ENCODE measurements at regions not wholly inside any gene's neighbourhood (a gene's known extent, or its start where the extent isn't known, plus 50 kb on each side); places are given as distances from the start of the nearest gene placed in this dataset.

DNA sequence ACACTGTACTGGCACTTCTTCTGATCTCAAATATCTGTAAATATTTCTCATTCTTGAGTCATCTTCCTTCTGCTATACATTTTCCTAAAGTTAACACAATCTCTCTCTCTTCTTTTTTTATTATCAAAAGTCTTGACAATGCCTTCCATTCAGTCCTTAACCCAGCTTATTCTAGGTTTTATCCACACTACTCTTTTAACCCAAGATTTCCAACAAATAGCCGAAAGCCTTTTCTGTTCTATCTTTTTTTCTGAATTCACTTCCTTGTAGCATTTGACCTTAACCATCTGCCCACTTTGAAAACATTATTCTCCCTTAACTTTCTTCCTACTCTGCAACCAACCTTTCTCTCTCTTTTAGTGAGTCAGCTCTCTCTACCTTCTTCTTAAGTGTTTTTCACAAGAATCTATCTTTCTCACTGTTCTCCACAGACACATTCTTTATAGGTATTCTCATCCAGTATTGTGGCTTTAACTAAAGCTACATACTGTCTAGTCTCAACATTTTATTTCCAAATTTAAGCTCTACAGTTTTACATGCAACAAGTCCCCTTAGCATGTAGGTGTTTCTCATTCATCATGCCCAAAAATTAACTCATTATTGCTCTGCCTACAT is 915.6 kb downstream of the KCNMA1 start:
- ATAC-seq (ENCODE audit: low read depth) (no peak), DNase-seq (no peak)
- Histone ChIP-seq H3K4me3 (ENCODE audit: insufficient read depth, low read depth, low read length) (no peak overlapping the region), H3K79me1 (ENCODE audit: low read depth in 1 of 2, low read length in 2 of 2) (no peaks in the 10 kb centered on the region), H4K91ac (ENCODE audit: insufficient read depth, low read depth, low read length) (no peak overlapping the region), H2AK9ac (replicated peaks; ENCODE audit: low read depth, low read length, poor library complexity) (no peak overlapping the region), H3K9ac (ENCODE audit: low read depth, low read length) (no peak overlapping the region), H3K4ac (ENCODE audit: low read depth, low read length) (no peak overlapping the region), H4K20me1 (ENCODE audit: insufficient read depth, low read length) (no peaks in the 10 kb centered on the region), H3K18ac (ENCODE audit: low read depth, low read length) (no peak overlapping the region), H3K27me3 (ENCODE audit: control insufficient read depth, insufficient read depth, low read length) (peaks cover 5% of the 10 kb centered on the region), H2AK5ac (ENCODE audit: low read depth, low read length) (no peak overlapping the region), H3K4me2 (ENCODE audit: low read depth, low read length) (no peak overlapping the region), H2BK5ac (ENCODE audit: low read depth, low read length, poor library complexity, severe bottlenecking) (no peak overlapping the region), H3K56ac (ENCODE audit: extremely low read depth, insufficient read depth, low read length) (no peak overlapping the region), H2BK15ac (ENCODE audit: low read depth, low read length) (no peak overlapping the region), H3K9me3 (ENCODE audit: control insufficient read depth, insufficient read depth, low read length) (no peaks in the 10 kb centered on the region), H4K8ac (ENCODE audit: low read depth in 2 of 2, low read length in 2 of 2) (no peak overlapping the region), H2BK120ac (ENCODE audit: low read depth, low read length) (no peak overlapping the region), H3K4me1 (ENCODE audit: control insufficient read depth, insufficient read depth, low read length) (no peaks in the 10 kb centered on the region), H3K27ac (ENCODE audit: insufficient read depth, low read length) (no peak overlapping the region), H3K23ac (ENCODE audit: low read depth, low read length) (no peak overlapping the region), H2AFZ (replicated peaks; ENCODE audit: low read length, poor library complexity) (no peak overlapping the region), H2BK20ac (ENCODE audit: low read depth, low read length) (no peak overlapping the region), H4K5ac (ENCODE audit: low read depth, low read length) (no peak overlapping the region), H3K9me1 (ENCODE audit: insufficient read depth, low read length) (no peaks in the 10 kb centered on the region), H3K36me3 (ENCODE audit: control insufficient read depth, insufficient read depth, low read length) (no peaks in the 10 kb centered on the region), H3K14ac (replicated peaks; ENCODE audit: low read depth, low read length) (no peak overlapping the region)
- 100% methylated on average over 1 of the region's 1 CpG; no CpG with 5 or more reads in 1 of the 2 experiments for WGBS, 2 experiments (ENCODE audit: extremely low coverage in 2 of 2, insufficient read length in 1 of 2)
- intact Hi-C loops (cut with micrococcal nuclease) (no loop called here), dilution Hi-C loops (cut with HindIII; ENCODE audit: low sequenced_read_pairs, unreplicated experiment) (no loop called here), in situ Hi-C loops (cut with MboI; ENCODE audit: low sequenced_read_pairs) (no loop called here)
- TF ChIP-seq RFX5 (IDR thresholded peaks at IDR 0.05; ENCODE audit: low read depth, low read length) (no peak), SMC3 (IDR thresholded peaks at IDR 0.05; ENCODE audit: low read depth, low read length) (no peak), FOS (IDR thresholded peaks at IDR 0.05; ENCODE audit: low read depth, low read length) (no peak), MAZ (IDR thresholded peaks at IDR 0.05; ENCODE audit: borderline replicate concordance, low read depth, low read length) (no peak), POLR2A (IDR thresholded peaks at IDR 0.05; ENCODE audit: low read depth, low read length) (no peak), NFE2L2 (IDR thresholded peaks at IDR 0.05; ENCODE audit: low read depth, low read length) (no peak), RCOR1 (IDR thresholded peaks at IDR 0.05; ENCODE audit: insufficient replicate concordance, low read length) (no peak), CHD1 (IDR thresholded peaks at IDR 0.05; ENCODE audit: low read depth, low read length) (no peak), CEBPB (IDR thresholded peaks at IDR 0.05; ENCODE audit: low read depth, low read length) (no peak)
- TF ChIP-seq, protein P1, sequence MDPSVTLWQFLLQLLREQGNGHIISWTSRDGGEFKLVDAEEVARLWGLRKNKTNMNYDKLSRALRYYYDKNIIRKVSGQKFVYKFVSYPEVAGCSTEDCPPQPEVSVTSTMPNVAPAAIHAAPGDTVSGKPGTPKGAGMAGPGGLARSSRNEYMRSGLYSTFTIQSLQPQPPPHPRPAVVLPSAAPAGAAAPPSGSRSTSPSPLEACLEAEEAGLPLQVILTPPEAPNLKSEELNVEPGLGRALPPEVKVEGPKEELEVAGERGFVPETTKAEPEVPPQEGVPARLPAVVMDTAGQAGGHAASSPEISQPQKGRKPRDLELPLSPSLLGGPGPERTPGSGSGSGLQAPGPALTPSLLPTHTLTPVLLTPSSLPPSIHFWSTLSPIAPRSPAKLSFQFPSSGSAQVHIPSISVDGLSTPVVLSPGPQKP (IDR thresholded peaks at IDR 0.05; ENCODE audit: borderline replicate concordance, low read depth, low read length): no peak
- TF ChIP-seq, protein P2, sequence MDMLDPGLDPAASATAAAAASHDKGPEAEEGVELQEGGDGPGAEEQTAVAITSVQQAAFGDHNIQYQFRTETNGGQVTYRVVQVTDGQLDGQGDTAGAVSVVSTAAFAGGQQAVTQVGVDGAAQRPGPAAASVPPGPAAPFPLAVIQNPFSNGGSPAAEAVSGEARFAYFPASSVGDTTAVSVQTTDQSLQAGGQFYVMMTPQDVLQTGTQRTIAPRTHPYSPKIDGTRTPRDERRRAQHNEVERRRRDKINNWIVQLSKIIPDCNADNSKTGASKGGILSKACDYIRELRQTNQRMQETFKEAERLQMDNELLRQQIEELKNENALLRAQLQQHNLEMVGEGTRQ (IDR thresholded peaks at IDR 0.05; ENCODE audit: low read depth, low read length): no peak
- TF ChIP-seq, protein P3, sequence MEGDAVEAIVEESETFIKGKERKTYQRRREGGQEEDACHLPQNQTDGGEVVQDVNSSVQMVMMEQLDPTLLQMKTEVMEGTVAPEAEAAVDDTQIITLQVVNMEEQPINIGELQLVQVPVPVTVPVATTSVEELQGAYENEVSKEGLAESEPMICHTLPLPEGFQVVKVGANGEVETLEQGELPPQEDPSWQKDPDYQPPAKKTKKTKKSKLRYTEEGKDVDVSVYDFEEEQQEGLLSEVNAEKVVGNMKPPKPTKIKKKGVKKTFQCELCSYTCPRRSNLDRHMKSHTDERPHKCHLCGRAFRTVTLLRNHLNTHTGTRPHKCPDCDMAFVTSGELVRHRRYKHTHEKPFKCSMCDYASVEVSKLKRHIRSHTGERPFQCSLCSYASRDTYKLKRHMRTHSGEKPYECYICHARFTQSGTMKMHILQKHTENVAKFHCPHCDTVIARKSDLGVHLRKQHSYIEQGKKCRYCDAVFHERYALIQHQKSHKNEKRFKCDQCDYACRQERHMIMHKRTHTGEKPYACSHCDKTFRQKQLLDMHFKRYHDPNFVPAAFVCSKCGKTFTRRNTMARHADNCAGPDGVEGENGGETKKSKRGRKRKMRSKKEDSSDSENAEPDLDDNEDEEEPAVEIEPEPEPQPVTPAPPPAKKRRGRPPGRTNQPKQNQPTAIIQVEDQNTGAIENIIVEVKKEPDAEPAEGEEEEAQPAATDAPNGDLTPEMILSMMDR (conservative IDR thresholded peaks at IDR 0.05; ENCODE audit: low read depth, low read length): no peak
- BruUV-seq (replicated peaks): no TSS peak
- CTCF ChIA-PET: interaction anchor here (0.6 kb wide), 1 partner anchor 21 kb away, joined by 7 read pairs; no protein-coding TSS in a partner anchor
- POLR2A ChIA-PET (ENCODE audit: unreplicated experiment): no interaction called here
